ENCODE measurements at regions not wholly inside any gene's neighbourhood (a gene's known extent, or its start where the extent isn't known, plus 50 kb on each side); places are given as distances from the start of the nearest gene placed in this dataset.

DNA sequence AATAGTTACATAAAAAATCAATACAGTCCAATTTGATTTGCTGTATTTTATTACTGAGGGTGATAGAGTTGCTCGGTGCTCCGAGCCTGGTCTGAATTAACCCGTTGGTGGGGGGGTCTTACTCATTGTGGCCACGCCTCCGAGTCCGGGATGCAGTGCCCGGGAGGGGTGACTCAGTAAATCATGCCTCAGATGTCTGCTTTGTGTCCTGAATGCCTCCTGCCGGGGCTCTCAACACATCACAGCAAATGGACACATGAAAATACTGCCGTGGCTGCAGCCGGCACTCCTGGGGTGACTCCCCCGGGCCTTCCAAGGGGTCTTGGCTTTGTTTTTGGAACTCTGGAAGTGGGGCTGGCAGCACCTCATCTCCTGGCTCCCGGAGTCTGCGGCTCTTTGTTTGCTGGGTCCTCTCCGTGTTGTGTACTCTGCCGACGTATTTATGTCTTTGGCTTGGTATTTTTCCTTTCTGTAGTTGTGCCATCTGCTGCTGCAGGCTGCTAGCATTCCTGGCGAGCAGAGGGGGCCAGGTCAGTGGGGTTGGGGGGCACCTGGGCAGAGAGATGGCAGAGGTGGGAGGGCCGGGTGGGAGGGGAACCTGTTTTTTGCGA, 129.0 kb downstream of the AACS start:
- TF ChIP-seq, protein P1, sequence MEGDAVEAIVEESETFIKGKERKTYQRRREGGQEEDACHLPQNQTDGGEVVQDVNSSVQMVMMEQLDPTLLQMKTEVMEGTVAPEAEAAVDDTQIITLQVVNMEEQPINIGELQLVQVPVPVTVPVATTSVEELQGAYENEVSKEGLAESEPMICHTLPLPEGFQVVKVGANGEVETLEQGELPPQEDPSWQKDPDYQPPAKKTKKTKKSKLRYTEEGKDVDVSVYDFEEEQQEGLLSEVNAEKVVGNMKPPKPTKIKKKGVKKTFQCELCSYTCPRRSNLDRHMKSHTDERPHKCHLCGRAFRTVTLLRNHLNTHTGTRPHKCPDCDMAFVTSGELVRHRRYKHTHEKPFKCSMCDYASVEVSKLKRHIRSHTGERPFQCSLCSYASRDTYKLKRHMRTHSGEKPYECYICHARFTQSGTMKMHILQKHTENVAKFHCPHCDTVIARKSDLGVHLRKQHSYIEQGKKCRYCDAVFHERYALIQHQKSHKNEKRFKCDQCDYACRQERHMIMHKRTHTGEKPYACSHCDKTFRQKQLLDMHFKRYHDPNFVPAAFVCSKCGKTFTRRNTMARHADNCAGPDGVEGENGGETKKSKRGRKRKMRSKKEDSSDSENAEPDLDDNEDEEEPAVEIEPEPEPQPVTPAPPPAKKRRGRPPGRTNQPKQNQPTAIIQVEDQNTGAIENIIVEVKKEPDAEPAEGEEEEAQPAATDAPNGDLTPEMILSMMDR (IDR thresholded peaks at IDR 0.05) = no peak
- no peak for TF ChIP-seq POLR2A (IDR thresholded peaks at IDR 0.05)

All from stomach (tissue), 4 donors.